ENCODE measurements at regions not wholly inside any gene's neighbourhood (a gene's known extent, or its start where the extent isn't known, plus 50 kb on each side); places are given as distances from the start of the nearest gene placed in this dataset.

GRCh38 chr1:184330875-184331274, 56.0 kb upstream of the C1orf21 start:
- TF ChIP-seq POLR2AphosphoS5 (IDR thresholded peaks at IDR 0.05) (no peak), CTCF (IDR thresholded peaks at IDR 0.05) (no peak), EP300 (IDR thresholded peaks at IDR 0.05) (no peak), POLR2A (IDR thresholded peaks at IDR 0.05) (no peak)
- H3K4me3 ChIP-seq = no peak overlapping the region
- no peak overlapping the region for H3K27ac ChIP-seq
- H3K9me3 ChIP-seq = no peaks in the 10 kb centered on the region
- DNase-seq (ENCODE audit: low spot score in 2 of 2) = no peak
- WGBS = 76% methylated on average over 4 of the region's 4 CpGs
- no peaks in the 10 kb centered on the region for H3K27me3 ChIP-seq
- H3K36me3 ChIP-seq = no peaks in the 10 kb centered on the region
- H3K4me1 ChIP-seq = no peaks in the 10 kb centered on the region

Data from suprapubic skin (tissue), 4 donors.